HG02885 (cell line): ENCODE measurements at regions not wholly inside any gene's neighbourhood (a gene's known extent, or its start where the extent isn't known, plus 50 kb on each side); places are given as distances from the start of the nearest gene placed in this dataset.

Experiments used
- ATAC-seq: cut with Tn5 transposase; IDR thresholded peaks from one replicate; pipeline ENCODE4 v1.9.1; 2021; ENCODE audit warnings: mild to moderate bottlenecking; ENCODE audit not compliant: unreplicated experiment, poor library complexity

GRCh38 chr2:6474161-6475140, 391.3 kb downstream of the CMPK2 start:
- peak; percentile 65 for ATAC-seq

GRCh38 chr2:6475155-6475940, 390.4 kb downstream of the CMPK2 start:
- ATAC-seq = peak; percentile 89

DNA sequence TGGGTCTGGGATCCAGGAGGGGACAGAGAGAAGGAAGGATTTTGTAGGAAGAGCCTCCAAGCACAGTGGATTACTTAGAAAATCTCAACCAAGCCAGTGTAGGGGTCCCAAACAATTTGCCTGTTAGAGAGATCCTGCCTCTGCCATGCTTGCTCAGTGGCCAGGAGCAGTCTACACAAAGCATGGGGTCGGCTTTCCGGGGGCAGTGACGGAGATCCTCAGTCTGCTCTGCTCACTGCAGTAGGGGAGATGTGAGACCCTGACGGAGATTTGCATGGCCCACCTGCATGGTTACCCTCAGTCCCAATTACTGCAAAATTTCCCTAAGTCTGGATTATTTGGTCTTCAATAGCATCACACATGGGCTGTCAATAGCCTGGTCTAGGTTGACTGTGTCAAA, 385.2 kb downstream of the CMPK2 start:
- no peak for ATAC-seq

DNA sequence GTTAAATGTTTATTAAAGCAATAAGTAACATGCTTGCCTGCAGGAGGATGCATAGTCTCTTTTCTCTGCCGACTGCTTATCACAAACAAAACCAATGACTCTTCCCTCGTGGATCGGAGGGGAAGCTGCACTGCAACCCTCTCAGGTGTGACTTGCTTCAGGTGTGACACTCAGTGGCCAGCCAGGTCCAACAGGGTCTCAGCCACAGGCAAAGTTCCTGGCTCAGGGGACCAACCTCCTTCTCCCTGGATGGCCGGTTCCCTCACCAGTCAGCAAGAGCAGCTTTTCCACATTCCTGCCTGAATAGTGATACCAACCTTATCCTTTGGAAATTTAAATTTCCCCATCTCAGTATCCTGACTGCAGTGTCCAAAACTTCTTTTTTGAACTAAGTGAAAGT, 383.5 kb downstream of the CMPK2 start:
- no peak for ATAC-seq

DNA sequence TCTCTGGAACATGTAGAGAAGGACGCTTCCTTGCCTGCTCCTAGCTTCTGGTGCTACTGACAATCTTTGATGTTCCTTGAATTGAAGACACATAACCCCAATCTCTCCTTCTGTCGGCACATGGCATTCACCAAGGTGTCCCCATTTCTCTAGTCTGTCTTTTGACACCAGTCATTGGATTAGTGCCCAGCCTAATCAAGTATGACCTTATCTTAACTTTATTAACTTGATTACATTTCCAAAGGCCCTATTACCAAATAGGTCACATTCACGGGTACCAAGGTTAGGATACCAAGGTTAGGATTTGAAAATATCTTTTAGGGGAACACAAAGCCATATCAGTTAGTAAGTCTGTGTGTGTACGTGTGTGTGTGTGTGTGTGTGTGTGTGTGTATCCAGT, 377.9 kb downstream of the CMPK2 start:
- no peak for ATAC-seq

GRCh38 chr2:6492573-6492972, 373.1 kb downstream of the CMPK2 start:
- no peak for ATAC-seq

GRCh38 chr2:6493266-6493665, 372.4 kb downstream of the CMPK2 start:
- ATAC-seq = no peak

DNA sequence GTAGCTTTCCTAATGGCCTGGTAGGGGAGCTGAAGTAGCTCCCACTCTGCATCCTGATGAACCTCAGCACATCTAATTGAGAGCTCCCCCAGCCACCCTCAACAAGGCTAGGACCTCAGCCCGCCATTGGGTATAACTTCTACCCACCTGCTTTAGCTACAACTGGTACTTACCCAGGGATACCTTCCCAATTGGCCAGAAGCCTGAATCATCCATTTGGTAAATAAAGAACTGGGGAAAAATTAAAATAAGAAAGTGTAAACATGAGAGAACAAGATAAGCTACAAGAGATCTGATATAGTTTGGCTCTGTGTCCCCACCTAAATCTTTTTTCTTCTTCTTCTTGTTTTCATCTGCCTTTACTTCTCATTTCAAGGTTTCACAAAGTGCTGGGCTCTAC, 372.0 kb downstream of the CMPK2 start:
- ATAC-seq = no peak

DNA sequence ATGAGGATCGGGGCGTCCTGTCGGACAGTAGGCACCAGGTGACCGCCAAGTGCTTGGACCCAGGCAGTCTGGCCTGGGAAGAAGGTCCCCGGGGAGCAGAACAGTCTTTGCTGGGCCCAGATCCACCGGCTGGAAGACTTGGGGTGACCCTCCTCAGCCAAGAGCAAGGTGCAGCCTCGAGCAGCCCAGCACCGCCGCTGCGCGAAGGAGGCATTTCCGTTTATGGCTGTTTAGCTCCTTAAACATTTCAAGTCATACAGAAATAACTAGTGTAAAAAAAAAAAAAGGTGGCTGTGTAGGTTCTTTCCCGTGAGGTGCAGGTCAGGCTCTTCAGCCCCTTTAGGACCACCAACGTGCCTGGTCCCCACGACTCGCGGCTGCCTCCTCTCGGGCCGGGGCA, 370.2 kb downstream of the CMPK2 start:
- no peak for ATAC-seq

DNA sequence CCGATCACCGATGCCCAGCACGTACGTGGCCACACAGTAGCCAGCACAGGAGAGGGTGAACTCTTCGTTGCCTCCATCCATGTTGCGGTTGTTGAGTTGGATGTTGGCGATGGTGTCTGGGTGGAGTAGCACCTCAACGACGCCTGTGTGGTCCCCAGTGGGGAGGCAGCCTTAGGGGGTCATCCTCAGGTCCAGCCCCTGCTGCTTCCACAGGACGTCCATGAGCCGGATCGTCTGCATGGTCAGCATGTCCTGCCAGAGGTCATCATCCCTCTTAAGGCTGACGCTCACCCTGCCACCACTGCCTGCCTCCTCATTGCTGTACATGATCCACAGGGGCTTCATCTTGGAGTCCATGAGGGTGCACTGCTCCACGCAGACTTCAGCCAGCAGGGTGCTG, 369.3 kb downstream of the CMPK2 start:
- no peak for ATAC-seq

DNA sequence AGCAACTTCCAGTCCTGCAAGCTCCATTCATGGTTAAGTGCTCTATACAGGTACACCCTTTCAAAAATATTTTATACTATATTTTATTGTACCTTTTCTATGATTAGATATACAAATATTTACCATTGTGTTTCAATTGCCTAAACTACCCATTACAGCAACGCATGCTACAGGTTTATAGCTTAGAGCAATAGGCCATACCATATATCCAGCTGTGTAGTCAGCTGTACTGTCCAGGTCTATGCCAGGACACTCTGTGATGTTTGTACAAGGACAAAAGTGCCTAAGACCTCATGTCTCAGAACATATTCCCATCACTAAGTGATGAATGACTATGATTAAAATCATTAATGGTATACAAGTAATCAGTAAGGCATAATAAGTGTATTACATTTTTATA, 368.7 kb downstream of the CMPK2 start:
- no peak for ATAC-seq

DNA sequence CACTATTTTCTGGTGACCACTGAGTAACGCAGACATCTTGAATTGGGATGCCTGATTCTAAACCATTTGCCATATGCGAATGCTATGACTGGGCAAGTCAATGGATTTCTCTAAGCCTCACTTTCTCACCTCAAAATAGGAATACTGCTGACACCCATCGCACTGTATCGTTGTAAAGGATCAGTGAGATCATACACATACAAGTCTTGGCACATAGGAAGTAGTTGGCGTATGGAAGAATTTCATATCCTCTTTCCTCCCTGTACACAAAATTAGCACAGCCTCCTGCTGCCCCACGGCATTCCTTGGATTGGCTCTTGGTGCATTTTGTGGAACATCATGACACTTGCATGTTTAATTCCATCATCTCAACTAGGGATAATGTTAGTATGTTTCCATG, 366.9 kb downstream of the CMPK2 start:
- ATAC-seq = no peak

- ATAC-seq = no peak
Measured at GRCh38 chr2:6499691-6500090, 366.0 kb downstream of the CMPK2 start.

- ATAC-seq = no peak
Measured at GRCh38 chr2:6506361-6506794, 359.3 kb downstream of the CMPK2 start.

DNA sequence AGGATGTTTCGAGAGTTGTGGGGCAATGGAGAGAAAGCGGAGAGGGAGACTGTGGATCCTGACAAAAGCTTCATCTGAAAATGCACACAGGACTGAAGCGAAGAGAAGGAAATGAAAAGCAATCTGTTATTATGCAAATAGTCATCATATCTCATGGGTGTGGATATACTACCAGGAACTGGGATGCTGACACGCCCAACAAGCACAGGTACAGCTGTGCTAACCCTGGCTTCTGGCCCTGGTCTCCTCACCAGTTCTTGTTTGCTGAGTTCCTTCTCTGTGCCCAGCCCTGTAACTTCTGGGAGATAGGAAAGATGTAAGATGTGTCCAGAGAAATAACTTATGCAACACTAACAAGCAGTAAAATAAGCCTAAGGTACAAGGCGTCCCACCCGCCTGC, 358.8 kb downstream of the CMPK2 start:
- no peak for ATAC-seq

- no peak for ATAC-seq
Measured at GRCh38 chr2:6510532-6510931, 355.2 kb downstream of the CMPK2 start.

- no peak for ATAC-seq
Measured at GRCh38 chr2:6512589-6512988, 353.1 kb downstream of the CMPK2 start.

- no peak for ATAC-seq
Measured at GRCh38 chr2:6516674-6517073, 349.0 kb downstream of the CMPK2 start.

GRCh38 chr2:6518361-6518760, 347.3 kb downstream of the CMPK2 start:
- no peak for ATAC-seq

DNA sequence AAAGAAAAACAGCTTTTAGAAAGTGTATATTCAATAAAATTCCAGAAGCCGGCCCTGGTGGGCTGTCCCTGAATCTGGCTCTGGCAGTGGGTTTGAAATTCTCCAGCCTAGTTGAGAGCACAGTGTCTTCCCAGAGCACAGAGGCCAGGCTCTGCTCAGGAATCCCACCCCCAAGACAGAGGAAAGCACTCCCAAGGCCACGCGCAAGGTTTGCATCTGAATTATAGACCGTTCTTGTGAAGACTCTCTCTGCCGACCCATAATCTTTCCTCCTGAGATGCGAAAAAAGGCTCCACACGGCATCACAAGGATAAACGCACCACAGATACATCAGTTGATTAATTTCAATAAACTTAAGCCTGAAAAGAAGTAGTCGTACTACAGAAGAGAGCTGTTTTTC, 342.2 kb downstream of the CMPK2 start:
- ATAC-seq = no peak

DNA sequence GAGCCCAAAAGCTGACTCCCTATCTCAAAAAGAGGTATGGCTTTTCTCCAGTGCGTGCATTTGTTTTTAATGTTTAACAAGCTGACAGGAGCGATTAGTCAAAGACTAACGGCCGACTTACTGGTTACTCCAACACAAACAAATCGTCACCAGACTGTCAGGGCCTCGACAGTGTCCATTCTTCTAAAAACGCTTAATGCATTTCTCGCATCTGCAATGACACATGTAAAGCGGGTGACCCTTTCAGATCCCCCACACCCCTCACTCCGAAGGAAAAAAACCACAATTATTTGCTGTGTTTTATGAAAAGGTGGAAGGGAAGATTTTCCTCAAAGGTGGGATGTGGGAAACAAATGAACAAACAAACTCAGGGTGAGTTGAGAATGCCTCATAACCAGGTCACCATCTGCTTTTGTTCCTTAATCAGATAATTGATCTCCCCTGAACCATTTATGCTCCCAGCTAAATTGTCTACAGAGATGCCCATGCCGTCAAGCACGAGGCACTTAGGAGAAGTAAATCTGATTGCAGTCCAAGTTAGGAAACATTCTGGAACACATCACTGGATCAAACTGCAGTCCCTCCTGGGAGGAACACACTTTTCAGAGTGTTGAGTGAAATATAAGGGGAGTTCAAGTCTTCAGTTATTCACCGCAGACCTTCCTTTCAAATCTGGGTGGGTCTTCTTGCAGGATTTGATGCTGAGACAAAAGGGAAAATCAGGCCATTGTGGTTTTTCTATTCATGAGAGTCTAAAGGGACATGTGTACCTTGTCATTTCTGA, 340.8 kb downstream of the CMPK2 start:
- no peak for ATAC-seq
